HG02678 (cell line): ENCODE measurements at regions not wholly inside any gene's neighbourhood (a gene's known extent, or its start where the extent isn't known, plus 50 kb on each side); places are given as distances from the start of the nearest gene placed in this dataset.

ENCODE experiments used
- ATAC-seq: cut with Tn5 transposase; IDR thresholded peaks from one replicate; pipeline ENCODE4 v1.9.1; 2021; ENCODE audit warnings: mild to moderate bottlenecking, moderate library complexity; ENCODE audit not compliant: unreplicated experiment

- no peak for ATAC-seq
Measured at GRCh38 chr12:97173688-97174410, 266.8 kb downstream of the NEDD1 start.

GRCh38 chr12:97177481-97177880 lies 270.4 kb downstream of the NEDD1 start:
- ATAC-seq = no peak

GRCh38 chr12:97181571-97182265 lies 274.7 kb downstream of the NEDD1 start:
- no peak for ATAC-seq

GRCh38 chr12:97182769-97183168 lies 275.7 kb downstream of the NEDD1 start:
- ATAC-seq = no peak

GRCh38 chr12:97184127-97184773 lies 277.2 kb downstream of the NEDD1 start:
- no peak for ATAC-seq

GRCh38 chr12:97185567-97185966 lies 277.0 kb upstream of the RMST start:
- ATAC-seq = no peak

GRCh38 chr12:97194546-97194945 lies 268.1 kb upstream of the RMST start:
- ATAC-seq = no peak

- ATAC-seq = no peak
Measured at GRCh38 chr12:97200181-97200580, 262.4 kb upstream of the RMST start.

GRCh38 chr12:97203408-97203807 lies 259.2 kb upstream of the RMST start:
- ATAC-seq = no peak

GRCh38 chr12:97209997-97210396 lies 252.6 kb upstream of the RMST start:
- no peak for ATAC-seq

- ATAC-seq = no peak
Measured at GRCh38 chr12:97211416-97211930, 251.1 kb upstream of the RMST start.

- no peak for ATAC-seq
Measured at GRCh38 chr12:97216848-97217247, 245.8 kb upstream of the RMST start.

GRCh38 chr12:97222391-97222790 lies 240.2 kb upstream of the RMST start:
- ATAC-seq = no peak

GRCh38 chr12:97223419-97223818 lies 239.2 kb upstream of the RMST start:
- ATAC-seq = no peak

GRCh38 chr12:97229004-97229403 lies 233.6 kb upstream of the RMST start:
- no peak for ATAC-seq

- no peak for ATAC-seq
Measured at GRCh38 chr12:97235102-97235501, 227.5 kb upstream of the RMST start.

- no peak for ATAC-seq
Measured at GRCh38 chr12:97246368-97246767, 216.2 kb upstream of the RMST start.

- no peak for ATAC-seq
Measured at GRCh38 chr12:97250483-97250882, 212.1 kb upstream of the RMST start.

- ATAC-seq = no peak
Measured at GRCh38 chr12:97257726-97258125, 204.9 kb upstream of the RMST start.

GRCh38 chr12:97259098-97259497 lies 203.5 kb upstream of the RMST start:
- ATAC-seq = no peak

GRCh38 chr12:97260786-97261185 lies 201.8 kb upstream of the RMST start:
- no peak for ATAC-seq

- ATAC-seq = no peak
Measured at GRCh38 chr12:97267166-97267565, 195.4 kb upstream of the RMST start.
